ENCODE measurements at regions not wholly inside any gene's neighbourhood (a gene's known extent, or its start where the extent isn't known, plus 50 kb on each side); places are given as distances from the start of the nearest gene placed in this dataset.

DNA sequence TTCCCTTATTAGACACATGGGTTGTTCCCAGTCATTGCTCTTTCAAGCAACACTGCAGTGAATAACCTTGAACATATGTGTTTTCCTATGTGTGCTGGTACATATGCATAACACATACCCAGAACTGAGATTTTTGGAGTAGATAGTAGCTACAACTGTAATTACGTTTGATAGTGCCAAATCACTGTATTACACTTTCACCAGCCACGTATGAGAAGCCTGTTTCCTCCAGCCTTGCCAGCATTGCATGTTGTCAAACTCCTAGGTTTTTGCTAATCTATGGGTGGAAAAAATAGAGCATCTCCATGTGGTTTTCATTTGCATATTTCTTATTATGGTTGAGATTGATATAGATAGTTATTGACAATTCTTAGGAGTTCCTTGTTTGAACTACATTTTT, 56.5 kb upstream of the ACSL3 start:
- no peaks in the 10 kb centered on the region for H3K9me3 ChIP-seq (ENCODE audit: control insufficient read depth, insufficient read depth, low read length)
- no peak overlapping the region for H2AFZ ChIP-seq (replicated peaks; ENCODE audit: low read length, poor library complexity)
- H4K91ac ChIP-seq (ENCODE audit: insufficient read depth, low read depth, low read length): no peak overlapping the region
- no peak overlapping the region for H3K23ac ChIP-seq (ENCODE audit: low read depth, low read length)
- H3K27ac ChIP-seq (ENCODE audit: insufficient read depth, low read length): no peak overlapping the region
- no peak overlapping the region for H3K14ac ChIP-seq (replicated peaks; ENCODE audit: low read depth, low read length)
- no peak overlapping the region for H3K18ac ChIP-seq (ENCODE audit: low read depth, low read length)
- no TSS peak for BruUV-seq (replicated peaks)
- no peak overlapping the region for H2BK15ac ChIP-seq (ENCODE audit: low read depth, low read length)
- no peaks in the 10 kb centered on the region for H3K79me1 ChIP-seq (ENCODE audit: low read depth in 1 of 2, low read length in 2 of 2)
- ATAC-seq (ENCODE audit: low read depth) (no peak), DNase-seq (no peak)
- TF ChIP-seq CHD1 (IDR thresholded peaks at IDR 0.05; ENCODE audit: low read depth, low read length): no peak
- no peak for TF ChIP-seq SMC3 (IDR thresholded peaks at IDR 0.05; ENCODE audit: low read depth, low read length)
- TF ChIP-seq, protein P1, sequence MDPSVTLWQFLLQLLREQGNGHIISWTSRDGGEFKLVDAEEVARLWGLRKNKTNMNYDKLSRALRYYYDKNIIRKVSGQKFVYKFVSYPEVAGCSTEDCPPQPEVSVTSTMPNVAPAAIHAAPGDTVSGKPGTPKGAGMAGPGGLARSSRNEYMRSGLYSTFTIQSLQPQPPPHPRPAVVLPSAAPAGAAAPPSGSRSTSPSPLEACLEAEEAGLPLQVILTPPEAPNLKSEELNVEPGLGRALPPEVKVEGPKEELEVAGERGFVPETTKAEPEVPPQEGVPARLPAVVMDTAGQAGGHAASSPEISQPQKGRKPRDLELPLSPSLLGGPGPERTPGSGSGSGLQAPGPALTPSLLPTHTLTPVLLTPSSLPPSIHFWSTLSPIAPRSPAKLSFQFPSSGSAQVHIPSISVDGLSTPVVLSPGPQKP (IDR thresholded peaks at IDR 0.05; ENCODE audit: borderline replicate concordance, low read depth, low read length): no peak
- TF ChIP-seq, protein P2, sequence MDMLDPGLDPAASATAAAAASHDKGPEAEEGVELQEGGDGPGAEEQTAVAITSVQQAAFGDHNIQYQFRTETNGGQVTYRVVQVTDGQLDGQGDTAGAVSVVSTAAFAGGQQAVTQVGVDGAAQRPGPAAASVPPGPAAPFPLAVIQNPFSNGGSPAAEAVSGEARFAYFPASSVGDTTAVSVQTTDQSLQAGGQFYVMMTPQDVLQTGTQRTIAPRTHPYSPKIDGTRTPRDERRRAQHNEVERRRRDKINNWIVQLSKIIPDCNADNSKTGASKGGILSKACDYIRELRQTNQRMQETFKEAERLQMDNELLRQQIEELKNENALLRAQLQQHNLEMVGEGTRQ (IDR thresholded peaks at IDR 0.05; ENCODE audit: low read depth, low read length): no peak
- TF ChIP-seq, protein P3, sequence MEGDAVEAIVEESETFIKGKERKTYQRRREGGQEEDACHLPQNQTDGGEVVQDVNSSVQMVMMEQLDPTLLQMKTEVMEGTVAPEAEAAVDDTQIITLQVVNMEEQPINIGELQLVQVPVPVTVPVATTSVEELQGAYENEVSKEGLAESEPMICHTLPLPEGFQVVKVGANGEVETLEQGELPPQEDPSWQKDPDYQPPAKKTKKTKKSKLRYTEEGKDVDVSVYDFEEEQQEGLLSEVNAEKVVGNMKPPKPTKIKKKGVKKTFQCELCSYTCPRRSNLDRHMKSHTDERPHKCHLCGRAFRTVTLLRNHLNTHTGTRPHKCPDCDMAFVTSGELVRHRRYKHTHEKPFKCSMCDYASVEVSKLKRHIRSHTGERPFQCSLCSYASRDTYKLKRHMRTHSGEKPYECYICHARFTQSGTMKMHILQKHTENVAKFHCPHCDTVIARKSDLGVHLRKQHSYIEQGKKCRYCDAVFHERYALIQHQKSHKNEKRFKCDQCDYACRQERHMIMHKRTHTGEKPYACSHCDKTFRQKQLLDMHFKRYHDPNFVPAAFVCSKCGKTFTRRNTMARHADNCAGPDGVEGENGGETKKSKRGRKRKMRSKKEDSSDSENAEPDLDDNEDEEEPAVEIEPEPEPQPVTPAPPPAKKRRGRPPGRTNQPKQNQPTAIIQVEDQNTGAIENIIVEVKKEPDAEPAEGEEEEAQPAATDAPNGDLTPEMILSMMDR (conservative IDR thresholded peaks at IDR 0.05; ENCODE audit: low read depth, low read length): no peak
- no peak for TF ChIP-seq MAZ (IDR thresholded peaks at IDR 0.05; ENCODE audit: borderline replicate concordance, low read depth, low read length)
- TF ChIP-seq BHLHE40 (IDR thresholded peaks at IDR 0.05; ENCODE audit: low read depth, low read length): no peak
- TF ChIP-seq RFX5 (IDR thresholded peaks at IDR 0.05; ENCODE audit: low read depth, low read length): no peak
- TF ChIP-seq CEBPB (IDR thresholded peaks at IDR 0.05; ENCODE audit: low read depth, low read length): no peak
- CTCF ChIA-PET: interaction anchor here (0.6 kb wide), 1 partner anchor 258 kb away, joined by 4 read pairs; no protein-coding TSS in a partner anchor
- POLR2A ChIA-PET (ENCODE audit: unreplicated experiment): no interaction called here
- H4K20me1 ChIP-seq (ENCODE audit: insufficient read depth, low read length): no peaks in the 10 kb centered on the region
- H4K8ac ChIP-seq (ENCODE audit: low read depth in 2 of 2, low read length in 2 of 2): no peak overlapping the region
- in situ Hi-C loops (cut with MboI; ENCODE audit: low sequenced_read_pairs) (no loop called here), dilution Hi-C loops (cut with HindIII; ENCODE audit: low sequenced_read_pairs, unreplicated experiment) (no loop called here), intact Hi-C loops (cut with micrococcal nuclease) (no loop called here)
- H2AK5ac ChIP-seq (ENCODE audit: low read depth, low read length): no peak overlapping the region
- H2BK5ac ChIP-seq (ENCODE audit: low read depth, low read length, poor library complexity, severe bottlenecking): no peak overlapping the region
- H3K27me3 ChIP-seq (ENCODE audit: control insufficient read depth, insufficient read depth, low read length): no peaks in the 10 kb centered on the region; the same call in 1 of the 2 replicates
- H4K5ac ChIP-seq (ENCODE audit: low read depth, low read length): no peak overlapping the region
- no peak overlapping the region for H3K9ac ChIP-seq (ENCODE audit: low read depth, low read length)
- H3K56ac ChIP-seq (ENCODE audit: extremely low read depth, insufficient read depth, low read length): no peak overlapping the region
- H2BK20ac ChIP-seq (ENCODE audit: low read depth, low read length): no peak overlapping the region
- no CpG with 5 or more reads among the region's 2 CpGs for WGBS, 2 experiments (ENCODE audit: extremely low coverage in 2 of 2, insufficient read length in 1 of 2)
- H3K9me1 ChIP-seq (ENCODE audit: insufficient read depth, low read length): no peaks in the 10 kb centered on the region
- H2BK120ac ChIP-seq (ENCODE audit: low read depth, low read length): no peak overlapping the region
- peaks cover 6% of the 10 kb centered on the region; the same call in 1 of the 2 replicates for H3K4me1 ChIP-seq (ENCODE audit: control insufficient read depth, insufficient read depth, low read length)
- H2AK9ac ChIP-seq (replicated peaks; ENCODE audit: low read depth, low read length, poor library complexity): no peak overlapping the region
- H3K4ac ChIP-seq (ENCODE audit: low read depth, low read length): no peak overlapping the region
- H3K4me2 ChIP-seq (ENCODE audit: low read depth, low read length): no peak overlapping the region
- no peak overlapping the region for H3K4me3 ChIP-seq (ENCODE audit: insufficient read depth, low read depth, low read length)
- no peaks in the 10 kb centered on the region for H3K36me3 ChIP-seq (ENCODE audit: control insufficient read depth, insufficient read depth, low read length)

All from IMR-90 (cell line).